HG02943 (cell line): ENCODE measurements at regions not wholly inside any gene's neighbourhood (a gene's known extent, or its start where the extent isn't known, plus 50 kb on each side); places are given as distances from the start of the nearest gene placed in this dataset.

Experiments
- ATAC-seq: cut with Tn5 transposase; IDR thresholded peaks from one replicate; pipeline ENCODE4 v1.9.1; 2021; ENCODE audit warnings: mild to moderate bottlenecking, low read depth, moderate library complexity; ENCODE audit not compliant: unreplicated experiment

GRCh38 chr11:109993786-109994185, 99.4 kb upstream of the ZC3H12C start:
- no peak for ATAC-seq

DNA sequence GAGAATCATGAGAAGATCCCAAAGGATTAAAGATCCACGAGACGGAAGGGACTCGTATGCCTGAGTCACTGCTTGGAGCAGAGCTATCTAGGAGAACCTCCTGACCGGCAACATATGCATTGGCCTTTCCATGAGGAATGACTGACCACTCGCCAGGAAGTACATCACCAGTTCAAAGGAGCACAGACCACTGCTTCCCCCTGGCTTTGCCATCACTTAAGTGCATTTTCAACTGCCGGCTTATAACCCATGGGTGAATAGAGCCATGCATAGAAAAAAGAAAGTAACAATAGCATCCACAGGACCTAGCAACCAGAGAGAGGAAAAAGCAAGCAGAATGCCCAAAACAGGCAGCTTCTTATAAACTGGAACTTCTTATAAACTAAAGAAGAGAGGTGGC, 98.3 kb upstream of the ZC3H12C start:
- no peak for ATAC-seq

- ATAC-seq = no peak
These were observed 97.1 kb upstream of the ZC3H12C start for GRCh38 chr11:109996060-109996459.

GRCh38 chr11:109998921-109999320, 94.3 kb upstream of the ZC3H12C start:
- ATAC-seq = no peak

DNA sequence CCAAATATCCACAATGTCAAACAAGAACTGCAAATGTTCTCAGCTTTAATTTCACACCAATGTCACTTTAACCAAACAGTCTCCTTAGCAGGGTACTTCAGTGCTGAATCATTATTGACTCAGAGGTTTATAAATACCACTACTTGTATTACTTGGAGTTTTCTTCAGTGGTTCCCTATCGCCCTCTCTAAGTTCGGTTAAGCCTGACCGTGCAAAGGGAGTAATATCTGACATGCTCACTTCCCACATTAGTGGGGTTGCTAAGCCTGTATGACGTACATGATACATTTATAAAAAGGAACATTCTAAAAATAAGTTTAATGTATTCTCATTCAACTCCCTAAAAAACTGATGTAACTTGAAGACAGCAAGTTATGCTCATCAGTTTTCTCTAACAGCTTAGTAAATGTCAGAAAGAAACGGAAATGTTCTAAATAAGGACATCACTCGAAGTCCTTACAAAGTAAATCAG, 93.1 kb upstream of the ZC3H12C start:
- ATAC-seq = peak; percentile 91

GRCh38 chr11:110000850-110001249, 92.3 kb upstream of the ZC3H12C start:
- no peak for ATAC-seq

- ATAC-seq = no peak
These were observed 89.8 kb upstream of the ZC3H12C start for GRCh38 chr11:110003426-110003825.

- ATAC-seq = no peak
These were observed 81.6 kb upstream of the ZC3H12C start for GRCh38 chr11:110011595-110011994.

DNA sequence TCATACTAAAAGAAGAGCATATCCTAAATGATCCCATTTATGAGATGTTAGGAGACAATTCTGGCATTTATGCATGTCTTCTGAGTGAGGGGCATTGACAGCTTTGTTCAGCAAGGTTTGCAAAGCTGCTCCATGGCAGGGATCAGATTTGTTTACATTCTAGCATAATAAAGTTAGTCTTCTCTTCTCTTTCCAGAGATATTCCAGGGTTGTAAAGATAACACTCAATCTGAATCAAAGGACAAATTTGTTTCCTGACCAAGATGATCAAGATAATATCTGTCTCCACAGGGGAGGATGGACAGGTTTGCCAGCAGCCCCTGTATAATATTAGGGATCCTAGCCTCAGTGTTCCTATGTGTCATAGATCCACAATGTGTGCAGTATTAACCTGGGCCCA, 77.5 kb upstream of the ZC3H12C start:
- ATAC-seq = no peak

DNA sequence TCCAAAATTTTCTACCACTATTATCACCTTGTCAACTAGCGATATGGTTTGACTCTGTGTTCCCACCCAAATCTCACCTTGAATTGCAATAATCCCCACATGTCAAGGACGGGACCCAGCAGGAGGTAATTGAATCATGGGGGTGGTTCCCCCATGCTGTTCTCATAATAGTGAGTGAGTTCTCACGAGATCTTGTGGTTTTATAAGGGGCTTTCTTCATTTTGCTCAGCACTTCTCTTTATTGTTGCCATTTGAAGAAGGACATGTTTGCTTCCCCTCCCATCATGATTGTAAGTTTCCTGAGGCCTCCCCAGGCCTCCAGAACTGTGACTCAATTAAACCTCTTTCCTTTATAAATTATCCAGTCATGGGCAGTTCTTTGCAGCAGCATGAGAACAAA, 73.5 kb upstream of the ZC3H12C start:
- ATAC-seq = no peak

DNA sequence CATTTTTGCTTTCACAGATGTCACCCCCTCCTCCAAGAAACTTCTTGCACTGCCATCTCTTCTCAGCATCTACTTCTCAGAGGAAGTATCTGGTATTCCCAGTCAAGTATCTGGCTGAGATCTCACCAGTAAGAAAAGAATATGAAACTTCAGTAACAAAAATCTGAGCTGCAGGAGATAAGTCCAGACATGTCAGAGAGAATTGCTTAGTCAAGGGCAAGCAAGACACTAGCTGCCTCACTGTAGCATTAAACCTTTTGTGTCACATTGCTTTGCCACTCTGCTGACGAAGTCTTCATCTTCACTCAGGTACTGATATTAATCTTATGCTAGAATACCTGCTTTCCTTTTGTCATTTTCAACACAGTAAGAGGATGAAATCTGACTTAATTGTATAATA, 70.6 kb upstream of the ZC3H12C start:
- ATAC-seq = no peak

DNA sequence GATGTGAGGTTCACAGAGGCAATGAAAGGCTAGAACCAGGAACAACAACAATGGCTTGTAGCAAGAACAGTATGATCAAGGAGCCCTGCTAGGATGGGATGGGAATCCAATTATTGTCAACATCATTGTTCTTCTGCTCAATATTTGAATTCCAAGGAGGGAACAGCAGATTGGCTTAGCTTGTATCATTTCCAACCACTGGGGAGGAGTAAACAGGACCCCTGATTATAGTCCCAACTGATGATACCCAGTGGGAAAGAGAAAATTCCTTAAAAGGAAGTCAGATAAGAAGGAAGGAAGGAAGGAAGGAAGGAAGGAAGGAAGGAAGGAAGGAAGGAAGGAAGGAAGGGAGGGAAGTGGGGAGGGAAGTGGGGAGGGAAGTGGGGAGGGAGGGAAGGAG, 69.5 kb upstream of the ZC3H12C start:
- ATAC-seq = no peak

DNA sequence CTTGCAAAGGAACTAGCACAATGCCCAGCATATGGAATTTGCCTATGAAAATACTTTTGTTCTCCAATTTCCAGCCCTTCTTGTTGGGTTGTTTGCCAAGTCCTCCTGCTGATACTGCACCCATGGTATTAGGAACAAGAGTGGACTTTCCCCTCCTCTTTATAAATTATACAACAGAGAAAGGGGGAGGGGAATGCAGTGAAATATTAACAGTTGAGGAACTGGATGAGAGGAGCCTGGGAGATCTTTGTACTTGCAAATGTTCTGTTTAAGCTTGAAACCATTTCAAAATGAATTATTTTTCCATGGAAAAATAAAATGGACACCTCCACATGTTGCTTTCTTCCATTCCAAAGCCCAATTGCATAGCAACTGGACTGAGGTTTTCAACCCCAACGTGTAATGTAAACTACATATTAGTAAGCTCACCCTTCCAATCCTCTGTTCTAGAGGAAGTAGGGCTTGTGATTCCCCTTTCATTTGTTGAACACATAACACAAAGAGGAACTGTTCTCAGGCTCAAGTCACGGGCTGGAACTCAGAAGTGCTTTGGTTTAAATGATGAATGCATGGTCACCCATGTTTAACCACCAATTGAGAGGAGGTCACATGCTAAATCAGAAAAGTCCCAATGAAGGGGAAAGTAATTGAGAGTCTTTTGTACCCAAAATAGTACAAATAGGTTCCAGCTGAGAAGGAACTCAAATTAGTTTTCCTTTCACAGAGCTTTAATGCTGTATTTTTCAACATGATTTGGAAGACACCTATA, 66.2 kb upstream of the ZC3H12C start:
- peak; percentile 85 for ATAC-seq

DNA sequence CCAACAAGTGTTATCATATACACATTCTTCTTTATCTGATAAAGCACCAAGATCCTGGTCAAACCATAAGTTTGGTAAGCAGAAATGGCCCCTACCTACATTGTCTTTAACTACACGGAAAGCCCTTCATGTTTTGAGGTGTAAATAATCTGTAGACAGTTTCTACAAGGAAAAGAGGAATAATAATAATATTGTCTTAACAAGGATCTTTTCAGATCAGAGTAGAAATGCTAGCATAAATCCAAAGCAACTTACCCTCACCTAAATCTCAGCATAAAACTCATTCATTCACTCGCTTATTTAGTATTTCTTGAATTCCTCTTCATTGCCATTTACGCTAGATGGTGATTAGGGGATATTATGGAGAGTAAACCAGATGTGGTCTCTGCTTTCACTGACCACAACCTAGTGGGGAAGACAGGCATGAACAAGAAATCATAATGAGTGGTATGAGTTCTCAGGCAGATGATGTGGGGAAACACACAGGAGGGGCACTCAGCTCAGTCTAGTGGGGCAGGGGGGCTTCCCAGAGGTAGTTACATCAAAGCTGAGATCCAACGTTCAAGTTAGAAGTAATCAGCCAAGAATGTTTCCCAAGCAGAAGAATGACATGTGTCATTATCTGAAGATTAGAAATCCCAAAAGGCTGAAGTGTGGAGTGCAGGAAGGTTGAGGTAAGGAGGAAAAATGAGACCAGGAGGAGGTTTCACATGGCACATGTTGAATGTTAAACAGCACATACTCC, 65.4 kb upstream of the ZC3H12C start:
- ATAC-seq = no peak

- no peak for ATAC-seq
These were observed 64.3 kb upstream of the ZC3H12C start for GRCh38 chr11:110028921-110029320.

DNA sequence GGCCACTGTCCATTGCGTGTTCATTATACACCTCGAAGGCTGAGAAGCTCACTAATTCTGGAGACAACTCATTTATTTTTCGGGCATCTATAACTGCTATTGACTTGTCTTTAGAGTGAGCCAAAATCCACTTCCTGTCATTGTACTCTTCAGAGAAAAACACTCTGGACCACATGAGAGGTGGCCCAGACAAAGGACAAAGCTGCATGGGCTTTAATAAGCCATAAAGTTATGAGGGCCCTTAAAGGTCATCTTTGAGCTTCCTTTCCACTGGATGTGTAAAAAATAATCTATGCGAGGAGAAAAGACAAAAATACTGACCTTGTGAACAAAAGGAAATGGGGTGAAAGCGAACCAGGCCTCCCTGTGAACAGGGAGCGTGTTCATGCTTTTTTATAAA, 63.5 kb upstream of the ZC3H12C start:
- no peak for ATAC-seq

DNA sequence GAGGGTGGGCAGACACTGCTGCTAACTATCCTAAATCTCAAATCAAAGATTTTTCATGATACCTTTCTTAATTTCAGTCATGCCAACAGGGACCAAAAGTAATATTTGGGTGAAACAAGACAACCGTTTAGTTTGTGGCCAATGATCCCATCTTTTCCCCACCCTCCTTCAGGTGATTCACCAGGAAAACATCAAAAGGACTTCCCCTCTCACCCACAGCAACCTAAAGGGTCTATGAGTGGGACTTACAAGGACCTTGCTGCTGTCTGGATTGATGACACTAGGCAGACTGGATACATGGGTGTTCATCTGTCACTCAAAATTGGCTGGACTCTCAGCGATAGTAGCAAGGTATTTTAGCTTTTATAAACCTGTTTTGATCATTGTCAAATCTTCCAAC, 62.0 kb upstream of the ZC3H12C start:
- no peak for ATAC-seq

- no peak for ATAC-seq
These were observed 60.9 kb upstream of the ZC3H12C start for GRCh38 chr11:110032259-110032658.

- ATAC-seq = no peak
These were observed 60.1 kb upstream of the ZC3H12C start for GRCh38 chr11:110032957-110033570.

GRCh38 chr11:110034806-110035205, 58.4 kb upstream of the ZC3H12C start:
- ATAC-seq = no peak

DNA sequence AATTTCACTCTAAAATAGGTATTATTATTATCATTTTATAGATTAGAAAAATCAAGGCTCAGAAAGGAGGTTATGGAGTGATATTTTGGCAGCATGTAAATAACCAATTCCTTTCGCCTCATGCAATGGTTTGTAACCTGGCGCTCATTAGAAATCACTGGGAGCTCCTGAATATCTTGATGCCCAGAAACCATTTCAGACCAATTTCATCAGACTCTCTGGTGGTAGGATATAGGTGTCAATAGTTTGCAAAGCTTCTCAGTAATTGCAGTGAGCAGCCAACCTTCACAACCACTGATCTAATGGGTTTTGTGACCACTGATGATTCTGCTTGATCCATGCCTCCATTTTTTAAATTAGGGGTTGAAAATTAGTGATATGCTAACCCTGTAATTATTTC, 57.8 kb upstream of the ZC3H12C start:
- ATAC-seq = no peak

GRCh38 chr11:110038201-110038600, 55.0 kb upstream of the ZC3H12C start:
- no peak for ATAC-seq
